Stimulated activated CD4-positive, alpha-beta T cell treated with anti-CD3 and anti-CD28 coated beads, TNF-alpha, amount 100 ng/mL, for 48 hours (primary cell): ENCODE measurements at regions not wholly inside any gene's neighbourhood (a gene's known extent, or its start where the extent isn't known, plus 50 kb on each side); places are given as distances from the start of the nearest gene placed in this dataset.

ENCODE experiments used
- DNase-seq, 3 donors: peaks; one replicate each; pipeline ENCODE4 v3.0.0-alpha.2; 2020; ENCODE audit warnings: low read depth in 3 of 3

GRCh38 chr14:26855077-26855753 is 257.4 kb upstream of the NOVA1 start:
- DNase-seq, result no peak

DNA sequence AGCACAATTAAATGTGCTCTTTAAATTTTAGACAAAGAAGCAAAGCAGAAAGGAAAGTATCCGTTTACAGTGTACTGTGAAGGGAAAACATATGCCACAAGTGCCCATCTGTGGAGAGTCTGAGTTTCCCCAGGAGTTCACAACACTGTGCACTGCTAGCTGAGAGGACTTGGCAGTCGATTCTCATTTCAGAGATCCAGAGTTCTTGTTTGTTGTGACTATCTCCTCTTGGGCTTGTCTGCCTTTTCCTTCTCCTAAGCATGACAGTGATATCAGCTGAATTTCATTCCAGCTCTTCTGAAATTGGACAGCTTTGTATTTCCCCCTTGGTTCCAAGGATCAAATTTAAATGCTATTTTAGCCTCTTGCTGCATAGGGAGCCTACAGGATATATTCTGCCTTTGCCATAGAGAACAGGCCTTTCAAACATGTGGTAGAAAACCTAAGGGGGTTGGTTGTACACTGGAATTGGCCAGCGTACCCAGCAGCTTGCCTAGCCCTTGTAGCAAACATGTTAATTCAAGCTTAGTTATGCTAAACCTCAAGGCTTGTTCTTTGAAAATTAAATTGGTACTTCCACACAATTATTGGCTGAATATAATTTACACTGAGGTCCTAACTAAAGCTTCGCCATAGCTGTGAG is 259.2 kb upstream of the NOVA1 start:
- no peak for DNase-seq

DNA sequence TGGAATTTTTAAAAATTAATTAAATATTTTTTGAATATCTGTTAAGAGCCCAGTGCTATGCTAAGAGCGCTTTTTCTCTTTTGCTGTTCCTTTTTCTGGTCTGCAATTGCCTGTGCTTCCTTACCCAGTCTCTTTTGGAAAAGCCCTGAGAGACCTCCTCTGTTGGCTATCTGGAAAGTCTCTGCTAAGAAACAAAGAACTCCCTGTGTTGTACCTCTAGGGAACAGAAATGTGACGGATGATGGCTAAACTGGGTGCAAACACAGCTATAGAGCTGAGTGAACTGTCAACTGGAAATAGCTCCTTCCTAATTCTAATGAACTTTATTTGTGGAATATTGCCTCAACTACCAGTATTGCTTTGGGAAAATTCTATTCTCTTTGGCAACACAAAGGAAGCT is 261.6 kb upstream of the NOVA1 start:
- no peak for DNase-seq

DNA sequence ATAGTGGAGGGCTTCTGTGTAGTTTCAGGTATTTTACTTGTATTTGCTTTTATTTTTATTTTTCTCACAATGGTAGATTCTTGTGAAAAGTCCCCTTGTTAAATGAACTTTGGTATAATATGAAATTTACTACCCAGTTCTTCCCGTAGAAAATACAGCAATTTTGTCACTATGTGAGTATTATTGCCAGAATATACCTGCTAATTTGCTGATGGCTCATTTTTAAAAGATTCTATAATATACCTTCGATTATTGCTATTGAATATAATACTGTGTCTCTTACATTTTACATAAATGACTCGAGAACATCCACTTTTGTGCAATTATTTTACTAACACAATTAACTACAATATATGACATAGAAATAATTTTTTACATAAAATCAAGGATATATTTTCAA is 262.3 kb upstream of the NOVA1 start:
- DNase-seq, result no peak

- no peak for DNase-seq
These were observed 265.9 kb upstream of the NOVA1 start for GRCh38 chr14:26863736-26864135.

- DNase-seq, result no peak
These were observed 268.9 kb upstream of the NOVA1 start for GRCh38 chr14:26866721-26867120.

- DNase-seq, result no peak
These were observed 269.4 kb upstream of the NOVA1 start for GRCh38 chr14:26867171-26867757.

DNA sequence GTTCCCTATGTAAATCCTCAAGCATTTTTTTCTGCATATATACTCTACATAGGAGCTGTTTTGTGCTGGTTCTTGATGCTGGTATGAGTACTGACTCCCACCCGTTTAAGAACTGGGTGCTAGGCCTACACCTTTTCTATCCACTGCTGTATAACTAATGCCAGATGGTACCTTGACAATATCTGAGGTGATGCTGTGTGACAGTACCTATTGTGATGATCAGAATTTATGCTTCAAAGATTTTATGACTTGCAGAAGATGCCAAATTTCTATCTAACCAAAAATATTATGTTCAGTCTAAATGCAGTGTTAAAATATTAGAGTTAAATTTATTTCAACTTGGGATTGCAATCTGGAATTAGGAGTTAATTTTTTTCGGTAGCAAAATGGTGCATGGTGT is 272.3 kb upstream of the NOVA1 start:
- no peak for DNase-seq

DNA sequence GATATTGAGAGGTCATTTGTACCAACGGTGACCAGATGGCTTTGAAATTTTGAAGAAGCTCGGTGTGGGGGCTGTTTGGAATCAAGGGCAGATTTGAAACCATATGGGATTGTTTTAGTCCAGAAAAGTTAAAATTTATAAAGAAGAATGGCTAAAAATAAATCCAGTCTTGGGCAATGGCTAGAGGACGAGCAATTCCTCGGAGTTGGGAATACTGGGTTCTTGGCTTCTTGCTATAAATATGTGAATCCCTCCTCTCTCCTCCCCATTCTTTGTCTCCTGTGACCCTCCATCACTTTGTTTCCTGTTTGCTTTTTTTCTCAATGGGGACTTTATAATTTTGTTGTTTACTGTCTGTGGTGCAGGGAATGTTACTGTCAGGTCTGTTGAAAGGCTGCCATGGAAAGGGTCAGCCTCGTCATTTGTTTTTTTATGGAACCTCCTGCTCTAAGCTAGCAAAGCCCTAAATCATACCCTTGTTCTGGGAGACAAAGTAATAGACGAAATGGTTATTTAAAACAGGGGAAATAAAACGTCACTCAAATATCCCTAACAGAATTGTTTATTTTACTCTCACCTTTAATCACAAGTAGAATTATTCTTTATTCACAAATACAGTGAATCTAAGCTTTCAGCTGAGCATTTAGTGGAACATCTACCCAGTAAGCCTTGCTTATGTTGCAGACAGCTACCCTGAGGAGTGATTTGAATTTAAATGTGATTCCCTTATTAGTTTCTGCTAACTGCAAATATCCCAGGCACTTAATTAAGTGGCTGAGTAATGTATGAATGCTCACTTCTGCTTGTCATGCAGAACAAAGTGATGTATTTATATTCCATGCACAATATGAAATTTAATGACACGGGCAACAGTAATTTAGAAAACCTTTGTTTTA is 273.1 kb upstream of the NOVA1 start:
- no peak for DNase-seq

- DNase-seq, result no peak
These were observed 274.9 kb upstream of the NOVA1 start for GRCh38 chr14:26872515-26873361.

- DNase-seq, result no peak
These were observed 275.6 kb upstream of the NOVA1 start for GRCh38 chr14:26873362-26873960.

DNA sequence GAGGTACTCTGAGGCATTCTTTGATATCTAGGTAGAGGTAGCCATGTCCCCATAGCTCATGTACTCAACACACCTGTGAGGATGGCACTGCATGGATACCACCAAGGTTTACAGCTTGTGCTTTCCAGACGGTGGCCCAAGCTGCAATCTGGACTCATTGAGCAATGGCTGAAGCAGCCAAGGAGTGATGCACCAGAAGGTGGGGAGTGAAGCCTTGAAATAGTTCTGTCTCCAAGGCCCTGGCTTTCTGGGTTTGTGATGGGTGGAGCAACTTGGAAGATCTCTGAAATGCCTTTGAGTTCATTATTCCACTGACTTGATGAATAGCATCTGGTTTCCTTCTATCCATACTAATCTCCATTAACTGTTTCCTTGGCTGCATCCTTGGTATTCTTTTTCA is 290.0 kb upstream of the NOVA1 start:
- DNase-seq, result no peak

- DNase-seq, result no peak
These were observed 290.8 kb upstream of the NOVA1 start for GRCh38 chr14:26888592-26888991.

DNA sequence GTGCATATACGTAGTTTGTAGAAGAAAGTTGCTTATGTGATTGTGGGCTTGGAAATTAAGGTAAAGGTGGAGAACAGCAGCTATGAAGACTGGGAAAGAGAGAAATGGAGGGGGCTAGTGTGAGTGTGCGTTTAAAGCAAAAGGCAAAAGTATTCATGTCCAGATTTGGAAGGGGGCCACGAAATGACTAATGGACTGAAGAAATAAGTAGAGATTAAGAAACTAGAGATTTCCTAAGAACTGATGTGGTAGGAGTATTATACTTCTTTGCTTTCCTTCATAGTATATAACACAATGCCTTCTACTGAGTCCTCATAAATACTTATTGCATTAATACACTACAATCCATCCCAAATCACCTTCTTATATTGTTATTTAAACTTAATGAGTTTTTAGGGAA is 298.6 kb upstream of the NOVA1 start:
- no peak for DNase-seq

DNA sequence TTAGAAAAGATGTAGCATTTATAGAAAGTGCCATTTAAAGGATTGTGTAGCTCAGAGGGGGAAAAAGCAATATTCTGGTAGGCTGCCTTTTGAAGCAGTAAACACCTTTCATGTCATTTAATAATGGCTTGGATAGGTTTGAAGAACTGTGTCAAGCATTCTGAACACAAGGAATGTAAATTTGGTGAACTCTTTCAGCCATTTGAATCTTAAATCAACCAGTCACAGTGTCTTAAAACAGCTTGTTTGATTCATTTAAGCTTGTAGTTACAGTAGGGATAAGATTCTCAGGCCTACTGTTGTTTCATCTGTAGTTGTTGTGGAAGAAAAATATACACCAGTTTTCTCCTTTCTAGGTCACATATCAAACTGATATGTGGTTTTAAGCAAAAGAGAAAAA is 299.4 kb upstream of the NOVA1 start:
- DNase-seq, result no peak

GRCh38 chr14:26905229-26905628 is 307.4 kb upstream of the NOVA1 start:
- no peak for DNase-seq

DNA sequence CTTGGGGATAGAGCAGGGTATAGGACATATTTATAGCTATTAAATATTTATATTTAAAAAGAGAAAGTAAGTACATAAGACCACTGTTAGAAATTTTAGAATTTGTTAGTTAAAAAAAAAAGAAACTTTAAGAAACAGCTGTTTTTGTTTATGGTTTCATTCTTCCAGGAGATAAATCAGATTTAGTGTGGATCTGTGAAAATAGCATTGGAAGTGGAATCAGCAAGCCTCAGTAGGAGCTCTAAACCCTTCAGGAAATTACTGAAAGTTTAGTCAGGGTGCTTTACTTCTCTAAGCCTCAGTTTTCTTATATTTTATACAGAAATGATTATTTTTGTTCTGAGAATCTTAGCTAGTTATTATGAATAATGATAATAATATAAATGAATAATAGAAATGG is 316.0 kb upstream of the NOVA1 start:
- DNase-seq, result no peak

GRCh38 chr14:26917086-26917485 is 319.3 kb upstream of the NOVA1 start:
- DNase-seq, result no peak

DNA sequence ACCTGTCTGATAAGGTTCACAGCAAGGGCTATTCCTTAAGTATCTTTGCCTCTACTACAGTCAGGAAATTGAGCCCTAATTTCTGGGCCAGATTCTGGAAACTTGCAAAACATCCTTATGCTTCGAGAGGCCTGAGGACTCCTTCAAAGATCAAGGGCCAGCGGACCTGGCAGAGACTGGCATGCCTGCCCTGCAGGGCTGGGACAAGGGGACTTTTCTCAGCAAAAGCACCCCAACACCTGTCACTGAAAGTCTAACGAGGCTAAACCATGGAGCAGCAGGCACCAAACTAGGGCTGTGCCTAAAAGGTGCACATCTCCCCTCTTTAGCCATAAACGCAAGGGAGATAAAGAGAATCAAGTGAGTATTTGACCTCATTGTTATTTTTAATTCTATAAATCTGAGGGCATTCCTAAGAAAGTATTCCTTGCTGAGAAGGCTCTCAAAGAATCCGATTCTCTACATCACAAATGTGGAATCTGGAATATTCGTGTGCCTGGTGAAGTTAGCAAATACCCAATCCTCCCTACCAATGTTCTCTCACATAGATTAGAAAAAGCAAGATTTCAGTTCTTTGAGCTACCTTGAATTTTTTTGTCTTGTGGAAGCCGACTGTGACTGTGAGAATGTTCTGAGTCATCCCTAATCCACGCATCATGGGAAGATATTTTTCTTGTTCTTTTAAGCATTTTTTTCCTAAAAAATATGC is 328.2 kb upstream of the NOVA1 start:
- no peak for DNase-seq

DNA sequence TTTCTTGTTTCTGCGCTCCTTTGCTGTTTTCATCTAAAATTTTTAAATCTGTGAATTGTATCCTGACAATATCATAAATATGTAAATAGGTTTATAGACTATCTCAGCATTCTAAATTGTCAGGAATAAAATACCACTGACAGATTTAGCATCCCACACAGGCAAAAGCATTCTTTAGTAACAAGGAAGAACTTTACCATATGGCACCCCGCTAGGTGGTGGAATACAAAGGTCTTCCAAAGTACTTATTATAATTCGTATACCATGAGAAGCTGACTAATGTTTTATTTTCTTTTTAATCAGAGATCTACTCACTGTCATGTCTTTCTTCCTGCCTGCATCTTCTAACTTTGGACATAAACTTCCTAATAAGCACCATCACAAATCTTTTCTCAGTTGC is 328.8 kb upstream of the NOVA1 start:
- DNase-seq, result no peak
